NB4 (cell line): ENCODE measurements at regions not wholly inside any gene's neighbourhood (a gene's known extent, or its start where the extent isn't known, plus 50 kb on each side); places are given as distances from the start of the nearest gene placed in this dataset.

Experiments used
- DNase-seq: peaks from one replicate; pipeline ENCODE4 v3.0.0; 2010; ENCODE audit warnings: low read depth
- H3K4me3 ChIP-seq: one replicate; pipeline ENCODE4 v1.5.1; 2011; ENCODE audit warnings: mild to moderate bottlenecking, low read depth, low read length, moderate library complexity
- MYC ChIP-seq: IDR thresholded peaks from 2 replicates; pipeline ENCODE4 v1.6.1; 2011; ENCODE audit warnings: low read depth, low read length
- POLR2A ChIP-seq: IDR thresholded peaks from 2 replicates; pipeline ENCODE4 v1.6.1; 2011; ENCODE audit warnings: mild to moderate bottlenecking; ENCODE audit not compliant: insufficient read length; ENCODE audit errors: extremely low read depth
- TF ChIP-seq, protein P1 (sequence below): IDR thresholded peaks from one replicate; pipeline ENCODE4 v1.5.1; 2012; ENCODE audit warnings: low read depth, low read length
- TF ChIP-seq, protein P2 (sequence below): IDR thresholded peaks from 2 replicates; pipeline ENCODE4 v1.6.1; 2011; ENCODE audit warnings: low read depth, low read length

DNA sequence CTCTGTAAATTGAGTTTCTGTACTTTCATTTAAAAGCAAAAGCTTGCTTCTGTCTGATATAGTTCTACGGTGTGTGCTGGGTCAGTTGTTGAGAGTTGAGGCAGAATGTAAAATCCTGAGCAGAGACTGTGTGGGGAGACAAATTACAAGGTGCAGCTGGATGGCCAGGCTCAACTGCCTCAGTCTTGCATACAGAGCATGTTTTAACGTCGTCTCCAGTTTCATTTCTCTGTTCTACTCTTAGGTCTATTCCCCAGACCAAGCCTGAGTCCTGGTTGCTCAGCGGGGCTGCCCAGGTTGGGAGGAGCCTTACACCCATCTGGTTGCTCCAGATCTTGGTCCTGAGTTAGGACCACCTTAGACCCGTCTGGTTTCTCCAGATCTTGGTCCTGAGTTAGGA is 54.4 kb upstream of the MEDAG start:
- H3K4me3 ChIP-seq = no peak overlapping the region
- TF ChIP-seq, protein P1, sequence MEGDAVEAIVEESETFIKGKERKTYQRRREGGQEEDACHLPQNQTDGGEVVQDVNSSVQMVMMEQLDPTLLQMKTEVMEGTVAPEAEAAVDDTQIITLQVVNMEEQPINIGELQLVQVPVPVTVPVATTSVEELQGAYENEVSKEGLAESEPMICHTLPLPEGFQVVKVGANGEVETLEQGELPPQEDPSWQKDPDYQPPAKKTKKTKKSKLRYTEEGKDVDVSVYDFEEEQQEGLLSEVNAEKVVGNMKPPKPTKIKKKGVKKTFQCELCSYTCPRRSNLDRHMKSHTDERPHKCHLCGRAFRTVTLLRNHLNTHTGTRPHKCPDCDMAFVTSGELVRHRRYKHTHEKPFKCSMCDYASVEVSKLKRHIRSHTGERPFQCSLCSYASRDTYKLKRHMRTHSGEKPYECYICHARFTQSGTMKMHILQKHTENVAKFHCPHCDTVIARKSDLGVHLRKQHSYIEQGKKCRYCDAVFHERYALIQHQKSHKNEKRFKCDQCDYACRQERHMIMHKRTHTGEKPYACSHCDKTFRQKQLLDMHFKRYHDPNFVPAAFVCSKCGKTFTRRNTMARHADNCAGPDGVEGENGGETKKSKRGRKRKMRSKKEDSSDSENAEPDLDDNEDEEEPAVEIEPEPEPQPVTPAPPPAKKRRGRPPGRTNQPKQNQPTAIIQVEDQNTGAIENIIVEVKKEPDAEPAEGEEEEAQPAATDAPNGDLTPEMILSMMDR = no peak
- TF ChIP-seq POLR2A = no peak
- TF ChIP-seq MYC = no peak
- TF ChIP-seq, protein P2, sequence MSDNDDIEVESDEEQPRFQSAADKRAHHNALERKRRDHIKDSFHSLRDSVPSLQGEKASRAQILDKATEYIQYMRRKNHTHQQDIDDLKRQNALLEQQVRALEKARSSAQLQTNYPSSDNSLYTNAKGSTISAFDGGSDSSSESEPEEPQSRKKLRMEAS = no peak
- no peak for DNase-seq

DNA sequence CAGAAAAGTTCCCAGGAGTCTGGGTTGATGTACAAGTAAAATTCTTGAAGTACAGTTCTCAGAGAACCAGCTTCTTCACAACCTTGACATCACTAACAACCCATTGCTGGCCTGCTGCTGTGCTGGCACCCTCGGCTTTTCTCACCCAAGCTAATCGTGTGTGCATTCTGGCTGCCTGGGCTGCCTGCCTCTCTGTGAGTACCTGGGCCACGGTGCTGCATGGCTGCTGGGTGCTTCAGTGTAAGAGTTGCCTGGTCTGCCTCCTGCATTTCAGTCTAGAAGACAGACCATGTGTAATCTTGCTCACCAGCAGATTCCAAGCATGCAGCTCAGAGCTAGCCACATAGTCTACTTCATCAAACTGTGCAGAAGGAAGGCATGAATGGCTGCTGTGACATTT is 50.5 kb upstream of the MEDAG start:
- DNase-seq = no peak
- TF ChIP-seq, protein P2 = no peak
- no peak for TF ChIP-seq POLR2A
- no peak for TF ChIP-seq MYC
- TF ChIP-seq, protein P1 = no peak
- H3K4me3 ChIP-seq = no peak overlapping the region

DNA sequence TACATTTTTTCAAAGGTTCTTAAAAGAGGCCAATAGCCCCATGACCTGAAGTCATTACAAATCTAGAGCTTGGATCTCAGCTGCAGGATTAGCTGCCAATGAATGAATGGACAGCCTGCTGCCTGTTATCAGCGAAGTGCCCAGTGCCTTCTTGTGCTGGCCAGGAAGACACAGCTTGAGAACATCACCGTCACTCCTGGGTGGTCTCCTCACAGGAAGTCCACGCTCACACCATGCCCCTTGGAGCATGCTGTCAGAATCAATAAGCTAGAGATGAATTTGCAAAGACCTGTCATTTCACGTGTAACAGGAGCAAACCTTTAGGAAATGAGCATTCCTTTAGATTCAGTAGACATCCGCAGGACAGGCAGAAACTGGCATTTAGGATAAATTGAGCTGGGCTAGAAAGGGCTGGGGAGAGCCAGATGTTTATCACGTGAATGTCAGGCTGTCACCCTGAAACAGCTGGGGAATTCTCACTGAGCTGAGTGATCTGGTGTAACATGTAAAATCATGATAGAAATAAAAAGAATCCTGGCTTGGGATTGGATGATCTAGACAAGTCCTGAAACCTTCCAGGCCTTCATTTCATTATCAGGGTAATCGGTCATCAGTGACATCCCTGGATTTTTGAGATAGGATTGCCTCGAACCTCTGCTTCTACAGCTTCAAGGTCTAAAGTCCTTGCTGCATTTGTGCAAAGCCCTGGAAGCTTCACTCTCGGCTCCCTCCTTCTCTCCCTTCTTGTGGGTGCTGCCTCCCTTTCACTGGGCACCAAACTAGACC is 49.9 kb upstream of the MEDAG start:
- no peak for DNase-seq
- H3K4me3 ChIP-seq = no peak overlapping the region
- TF ChIP-seq, protein P2 = no peak
- TF ChIP-seq, protein P1 = no peak
